SK-N-SH treated with all-trans-retinoic acid at 6 μM for 48 hours (cell line): ENCODE measurements at regions not wholly inside any gene's neighbourhood (a gene's known extent, or its start where the extent isn't known, plus 50 kb on each side); places are given as distances from the start of the nearest gene placed in this dataset.

Experiments
- ATAC-seq: fragments of 200-7000 bp; cut with Tn5 transposase; 3 replicates; pipeline ENCODE4 v1.9.1; 2020; ENCODE audit warnings: mild to moderate bottlenecking, moderate library complexity
- ARNTL ChIP-seq: fragments of 450-650 bp; formaldehyde crosslinking; IDR thresholded peaks from 2 replicates; pipeline ENCODE4 v1.5.0; 2020; ENCODE audit warnings: low read depth, mild to moderate bottlenecking, moderate library complexity, borderline replicate concordance
- BACH2 ChIP-seq: fragments of 250-450 bp; sonication (Bioruptor Pico); IDR thresholded peaks from 2 replicates; pipeline ENCODE4 v1.9.0; 2021; ENCODE audit warnings: mild to moderate bottlenecking, borderline replicate concordance
- CREB5 ChIP-seq: fragments of 250-450 bp; sonication (Bioruptor Pico); IDR thresholded peaks from 2 replicates; pipeline ENCODE4 v1.5.1; 2020; ENCODE audit warnings: low read depth, mild to moderate bottlenecking, moderate library complexity
- CSDC2 ChIP-seq: fragments of 250-450 bp; sonication (Bioruptor Pico); IDR thresholded peaks from 2 replicates; pipeline ENCODE4 v1.5.0; 2020; ENCODE audit warnings: mild to moderate bottlenecking, moderate library complexity
- CSRNP3 ChIP-seq: fragments of 250-450 bp; sonication (Bioruptor Pico); IDR thresholded peaks from 2 replicates; pipeline ENCODE4 v1.5.1; 2021; ENCODE audit warnings: mild to moderate bottlenecking, moderate library complexity
- ESRRG ChIP-seq: fragments of 250-450 bp; sonication (Bioruptor Pico); IDR thresholded peaks from 2 replicates; pipeline ENCODE4 v1.6.1; 2021; ENCODE audit warnings: mild to moderate bottlenecking
- GLIS3 ChIP-seq: fragments of 250-450 bp; sonication (Bioruptor Pico); IDR thresholded peaks from 2 replicates; pipeline ENCODE4 v1.5.0; 2020; ENCODE audit warnings: mild to moderate bottlenecking, moderate library complexity
- ISL1 ChIP-seq: fragments of 250-450 bp; sonication (Bioruptor Pico); IDR thresholded peaks from 2 replicates; pipeline ENCODE4 v2.1.2; 2022; ENCODE audit warnings: mild to moderate bottlenecking, moderate library complexity
- OSR1 ChIP-seq: fragments of 250-450 bp; sonication (Bioruptor Pico); IDR thresholded peaks from 2 replicates; pipeline ENCODE4 v1.8.0; 2022; ENCODE audit warnings: moderate library complexity, mild to moderate bottlenecking, inconsistent platforms
- PATZ1 ChIP-seq: fragments of 250-450 bp; sonication (Bioruptor Pico); IDR thresholded peaks from 2 replicates; pipeline ENCODE4 v1.8.0; 2020; ENCODE audit warnings: mild to moderate bottlenecking, moderate library complexity, borderline replicate concordance
- POU6F1 ChIP-seq: fragments of 250-450 bp; sonication (Bioruptor Pico); IDR thresholded peaks from 2 replicates; pipeline ENCODE4 v1.8.0; 2021; ENCODE audit warnings: low read depth, mild to moderate bottlenecking, moderate library complexity, borderline replicate concordance
- PPARA ChIP-seq: fragments of 250-450 bp; sonication (Bioruptor Pico); IDR thresholded peaks from 2 replicates; pipeline ENCODE4 v1.5.0; 2020; ENCODE audit warnings: mild to moderate bottlenecking, borderline replicate concordance
- RARB ChIP-seq: fragments of 250-450 bp; sonication (Bioruptor Pico); IDR thresholded peaks from 2 replicates; pipeline ENCODE4 v1.8.0; 2021; ENCODE audit warnings: mild to moderate bottlenecking, moderate library complexity
- SNAI2 ChIP-seq: fragments of 250-450 bp; sonication (Bioruptor Pico); IDR thresholded peaks from 2 replicates; pipeline ENCODE4 v1.5.0; 2020; ENCODE audit warnings: mild to moderate bottlenecking, moderate library complexity
- TCF4 ChIP-seq: fragments of 250-450 bp; sonication (Bioruptor Pico); IDR thresholded peaks from 2 replicates; pipeline ENCODE4 v1.8.0; 2021; ENCODE audit warnings: mild to moderate bottlenecking, moderate library complexity, borderline replicate concordance
- TOX ChIP-seq: fragments of 250-450 bp; sonication (Bioruptor Pico); IDR thresholded peaks from 2 replicates; pipeline ENCODE4 v1.8.0; 2021; ENCODE audit warnings: mild to moderate bottlenecking, moderate library complexity, borderline replicate concordance
- TSHZ2 ChIP-seq: fragments of 250-450 bp; sonication (Bioruptor Pico); IDR thresholded peaks from 2 replicates; pipeline ENCODE4 v1.5.0; 2020; ENCODE audit warnings: mild to moderate bottlenecking, moderate library complexity
- ZC3H10 ChIP-seq: fragments of 250-450 bp; sonication (Bioruptor Pico); IDR thresholded peaks from 2 replicates; pipeline ENCODE4 v1.5.1; 2021; ENCODE audit warnings: mild to moderate bottlenecking, moderate library complexity
- ZFP3 ChIP-seq: fragments of 250-450 bp; sonication (Bioruptor Pico); IDR thresholded peaks from 2 replicates; pipeline ENCODE4 v1.5.0; 2020; ENCODE audit warnings: mild to moderate bottlenecking, moderate library complexity
- ZFP30 ChIP-seq: fragments of 450-650 bp; formaldehyde crosslinking; IDR thresholded peaks from 2 replicates; pipeline ENCODE4 v1.5.0; 2022; ENCODE audit warnings: mild to moderate bottlenecking, moderate library complexity
- ZNF565 ChIP-seq: fragments of 450-650 bp; formaldehyde crosslinking; conservative IDR thresholded peaks from 2 replicates; pipeline ENCODE4 v1.5.0; 2020; ENCODE audit warnings: low read depth, mild to moderate bottlenecking, moderate library complexity
- ZNF70 ChIP-seq: fragments of 450-650 bp; formaldehyde crosslinking; IDR thresholded peaks from 2 replicates; pipeline ENCODE4 v1.5.0; 2020; ENCODE audit warnings: mild to moderate bottlenecking, moderate library complexity
- ZNF8 ChIP-seq: fragments of 450-650 bp; formaldehyde crosslinking; IDR thresholded peaks from 2 replicates; pipeline ENCODE4 v1.5.0; 2020; ENCODE audit warnings: mild to moderate bottlenecking, moderate library complexity

GRCh38 chr1:224058303-224058702, 55.6 kb upstream of the FBXO28 start:
- peak; percentile 48 for ATAC-seq
- TF ChIP-seq CSRNP3 (no peak), ISL1 (CRISPR knock-in tag) (no peak), RARB (no peak), ZNF565 (CRISPR knock-in tag) (no peak), CSDC2 (no peak), ESRRG (CRISPR knock-in tag) (no peak), PPARA (CRISPR knock-in tag) (no peak), POU6F1 (CRISPR knock-in tag) (no peak), ZNF70 (CRISPR knock-in tag) (no peak)

GRCh38 chr1:224057461-224058199, 56.3 kb upstream of the FBXO28 start:
- TF ChIP-seq PATZ1 (CRISPR knock-in tag) (no peak), ZNF8 (CRISPR knock-in tag) (no peak), ARNTL (CRISPR knock-in tag) (no peak), GLIS3 (CRISPR knock-in tag) (no peak), ZNF565 (CRISPR knock-in tag) (no peak), ESRRG (CRISPR knock-in tag) (no peak), CSDC2 (no peak), OSR1 (CRISPR knock-in tag) (no peak)
- ATAC-seq: no peak; the same call in 2 of the 3 replicates

- no peak for ATAC-seq
- TF ChIP-seq CREB5: no peak
- TF ChIP-seq CSDC2: no peak
- TF ChIP-seq ZC3H10 (CRISPR knock-in tag): no peak
- TF ChIP-seq TOX (CRISPR knock-in tag): no peak
- TF ChIP-seq ZFP30 (CRISPR knock-in tag): no peak
- no peak for TF ChIP-seq ZFP3 (CRISPR knock-in tag)
These were observed 59.3 kb upstream of the FBXO28 start for GRCh38 chr1:224054611-224055010.

- TF ChIP-seq RARB (no peak), OSR1 (CRISPR knock-in tag) (no peak), SNAI2 (CRISPR knock-in tag) (no peak), CSDC2 (no peak), ISL1 (CRISPR knock-in tag) (no peak), CREB5 (no peak), TSHZ2 (CRISPR knock-in tag) (no peak), TCF4 (CRISPR knock-in tag) (no peak), CSRNP3 (no peak), ARNTL (CRISPR knock-in tag) (no peak), ESRRG (CRISPR knock-in tag) (no peak), ZFP3 (CRISPR knock-in tag) (no peak), PPARA (CRISPR knock-in tag) (no peak), TOX (CRISPR knock-in tag) (no peak), ZNF8 (CRISPR knock-in tag) (no peak), GLIS3 (CRISPR knock-in tag) (no peak), BACH2 (CRISPR knock-in tag) (no peak)
- TF ChIP-seq, all 23 proteins: peak for 0
- no peak for ATAC-seq
These were observed 59.9 kb upstream of the FBXO28 start for GRCh38 chr1:224054012-224054411.
